ENCODE measurements at regions not wholly inside any gene's neighbourhood (a gene's known extent, or its start where the extent isn't known, plus 50 kb on each side); places are given as distances from the start of the nearest gene placed in this dataset.

DNA sequence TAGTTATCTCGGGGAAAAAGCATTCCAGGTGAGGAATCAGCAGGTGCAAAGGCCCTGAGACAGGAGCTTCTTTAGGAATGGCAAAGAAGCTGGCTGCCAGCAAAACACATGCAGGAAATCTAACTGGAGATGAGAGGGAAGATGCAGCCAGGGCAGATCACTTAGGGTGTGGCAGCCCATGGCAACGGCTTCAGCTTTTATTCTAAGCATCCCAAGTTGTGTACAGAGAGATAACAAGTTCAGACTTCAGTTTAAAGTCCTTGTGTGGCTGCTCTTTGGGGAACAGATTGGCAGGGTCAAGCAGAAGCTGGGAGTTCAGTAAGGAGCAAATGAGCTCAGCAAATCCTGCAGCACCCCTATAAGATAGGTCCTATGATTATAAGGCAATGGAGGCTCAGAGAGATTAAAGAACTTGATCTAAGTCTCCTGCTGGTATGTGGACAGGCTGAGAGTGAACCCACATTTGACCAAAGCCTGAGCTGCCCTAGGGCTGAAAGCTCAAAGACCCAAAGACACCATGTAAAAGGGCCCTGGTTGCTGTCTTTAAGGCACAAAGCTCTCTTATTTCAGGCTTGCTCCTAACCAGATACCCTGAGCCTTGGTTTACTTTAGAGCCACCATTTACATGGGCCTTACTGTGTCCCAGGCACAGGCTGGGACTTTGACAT, 466.8 kb downstream of the SOX6 start:
- TF ChIP-seq, protein P1, sequence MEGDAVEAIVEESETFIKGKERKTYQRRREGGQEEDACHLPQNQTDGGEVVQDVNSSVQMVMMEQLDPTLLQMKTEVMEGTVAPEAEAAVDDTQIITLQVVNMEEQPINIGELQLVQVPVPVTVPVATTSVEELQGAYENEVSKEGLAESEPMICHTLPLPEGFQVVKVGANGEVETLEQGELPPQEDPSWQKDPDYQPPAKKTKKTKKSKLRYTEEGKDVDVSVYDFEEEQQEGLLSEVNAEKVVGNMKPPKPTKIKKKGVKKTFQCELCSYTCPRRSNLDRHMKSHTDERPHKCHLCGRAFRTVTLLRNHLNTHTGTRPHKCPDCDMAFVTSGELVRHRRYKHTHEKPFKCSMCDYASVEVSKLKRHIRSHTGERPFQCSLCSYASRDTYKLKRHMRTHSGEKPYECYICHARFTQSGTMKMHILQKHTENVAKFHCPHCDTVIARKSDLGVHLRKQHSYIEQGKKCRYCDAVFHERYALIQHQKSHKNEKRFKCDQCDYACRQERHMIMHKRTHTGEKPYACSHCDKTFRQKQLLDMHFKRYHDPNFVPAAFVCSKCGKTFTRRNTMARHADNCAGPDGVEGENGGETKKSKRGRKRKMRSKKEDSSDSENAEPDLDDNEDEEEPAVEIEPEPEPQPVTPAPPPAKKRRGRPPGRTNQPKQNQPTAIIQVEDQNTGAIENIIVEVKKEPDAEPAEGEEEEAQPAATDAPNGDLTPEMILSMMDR (IDR thresholded peaks at IDR 0.05) = no peak
- TF ChIP-seq POLR2AphosphoS5 (IDR thresholded peaks at IDR 0.05; ENCODE audit: low read depth, low read length) = no peak
- no peak for TF ChIP-seq SIN3A (IDR thresholded peaks at IDR 0.05; ENCODE audit: borderline replicate concordance, insufficient read depth, low read depth, low read length)
- TF ChIP-seq, protein P2, sequence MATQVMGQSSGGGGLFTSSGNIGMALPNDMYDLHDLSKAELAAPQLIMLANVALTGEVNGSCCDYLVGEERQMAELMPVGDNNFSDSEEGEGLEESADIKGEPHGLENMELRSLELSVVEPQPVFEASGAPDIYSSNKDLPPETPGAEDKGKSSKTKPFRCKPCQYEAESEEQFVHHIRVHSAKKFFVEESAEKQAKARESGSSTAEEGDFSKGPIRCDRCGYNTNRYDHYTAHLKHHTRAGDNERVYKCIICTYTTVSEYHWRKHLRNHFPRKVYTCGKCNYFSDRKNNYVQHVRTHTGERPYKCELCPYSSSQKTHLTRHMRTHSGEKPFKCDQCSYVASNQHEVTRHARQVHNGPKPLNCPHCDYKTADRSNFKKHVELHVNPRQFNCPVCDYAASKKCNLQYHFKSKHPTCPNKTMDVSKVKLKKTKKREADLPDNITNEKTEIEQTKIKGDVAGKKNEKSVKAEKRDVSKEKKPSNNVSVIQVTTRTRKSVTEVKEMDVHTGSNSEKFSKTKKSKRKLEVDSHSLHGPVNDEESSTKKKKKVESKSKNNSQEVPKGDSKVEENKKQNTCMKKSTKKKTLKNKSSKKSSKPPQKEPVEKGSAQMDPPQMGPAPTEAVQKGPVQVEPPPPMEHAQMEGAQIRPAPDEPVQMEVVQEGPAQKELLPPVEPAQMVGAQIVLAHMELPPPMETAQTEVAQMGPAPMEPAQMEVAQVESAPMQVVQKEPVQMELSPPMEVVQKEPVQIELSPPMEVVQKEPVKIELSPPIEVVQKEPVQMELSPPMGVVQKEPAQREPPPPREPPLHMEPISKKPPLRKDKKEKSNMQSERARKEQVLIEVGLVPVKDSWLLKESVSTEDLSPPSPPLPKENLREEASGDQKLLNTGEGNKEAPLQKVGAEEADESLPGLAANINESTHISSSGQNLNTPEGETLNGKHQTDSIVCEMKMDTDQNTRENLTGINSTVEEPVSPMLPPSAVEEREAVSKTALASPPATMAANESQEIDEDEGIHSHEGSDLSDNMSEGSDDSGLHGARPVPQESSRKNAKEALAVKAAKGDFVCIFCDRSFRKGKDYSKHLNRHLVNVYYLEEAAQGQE (IDR thresholded peaks at IDR 0.05; ENCODE audit: insufficient read depth in 1 of 2, low read depth in 2 of 2, low read length in 1 of 2) = no peak

Measured in Panc1 (cell line).